HFFc6 (cell line): ENCODE measurements at regions not wholly inside any gene's neighbourhood (a gene's known extent, or its start where the extent isn't known, plus 50 kb on each side); places are given as distances from the start of the nearest gene placed in this dataset.
"Not testable (repeated sequence)": the region's sequence is repeated elsewhere in the genome, so short reads cannot be mapped to it uniquely, and the experiment has no call there.

ENCODE experiments used
- DNase-seq: peaks from one replicate; pipeline ENCODE4 v3.0.0-alpha.2; 2018
- H3K27ac Mint-ChIP-seq: 2 replicates; pipeline ENCODE4 v1.8.0; 2020; ENCODE audit warnings: mild to moderate bottlenecking, mixed read lengths
- H3K27me3 Mint-ChIP-seq: 2 replicates; pipeline ENCODE4 v1.8.0; 2021; ENCODE audit warnings: mild to moderate bottlenecking, moderate library complexity, mixed read lengths; ENCODE audit not compliant: insufficient read depth
- H3K36me3 Mint-ChIP-seq: 2 replicates; pipeline ENCODE4 v1.8.0; 2021; ENCODE audit warnings: low read depth, mixed read lengths
- H3K4me1 Mint-ChIP-seq: 2 replicates; pipeline ENCODE4 v1.8.0; 2020; ENCODE audit warnings: low read depth, mixed read lengths
- H3K4me3 Mint-ChIP-seq: 2 replicates; pipeline ENCODE4 v1.8.0; 2020; ENCODE audit warnings: mild to moderate bottlenecking, moderate library complexity, mixed read lengths
- H3K9me3 Mint-ChIP-seq: 2 replicates; pipeline ENCODE4 v1.8.0; 2020; ENCODE audit warnings: mild to moderate bottlenecking, mixed read lengths
- TF ChIP-seq, protein P1 (sequence below): fragments of 200-600 bp; sonication (generic); IDR thresholded peaks from 2 replicates; pipeline ENCODE4 v1.5.0; 2021; ENCODE audit warnings: antibody characterized with exemption, mild to moderate bottlenecking

- no peak overlapping the region for H3K4me3 Mint-ChIP-seq
- peaks cover 56% of the 10 kb centered on the region for H3K27me3 Mint-ChIP-seq
- peaks cover 9% of the 10 kb centered on the region for H3K4me1 Mint-ChIP-seq
- no peak for DNase-seq
- no peaks in the 10 kb centered on the region for H3K36me3 Mint-ChIP-seq
- H3K27ac Mint-ChIP-seq = no peak overlapping the region
- H3K9me3 Mint-ChIP-seq = peaks cover 6% of the 10 kb centered on the region
- TF ChIP-seq, protein P1, sequence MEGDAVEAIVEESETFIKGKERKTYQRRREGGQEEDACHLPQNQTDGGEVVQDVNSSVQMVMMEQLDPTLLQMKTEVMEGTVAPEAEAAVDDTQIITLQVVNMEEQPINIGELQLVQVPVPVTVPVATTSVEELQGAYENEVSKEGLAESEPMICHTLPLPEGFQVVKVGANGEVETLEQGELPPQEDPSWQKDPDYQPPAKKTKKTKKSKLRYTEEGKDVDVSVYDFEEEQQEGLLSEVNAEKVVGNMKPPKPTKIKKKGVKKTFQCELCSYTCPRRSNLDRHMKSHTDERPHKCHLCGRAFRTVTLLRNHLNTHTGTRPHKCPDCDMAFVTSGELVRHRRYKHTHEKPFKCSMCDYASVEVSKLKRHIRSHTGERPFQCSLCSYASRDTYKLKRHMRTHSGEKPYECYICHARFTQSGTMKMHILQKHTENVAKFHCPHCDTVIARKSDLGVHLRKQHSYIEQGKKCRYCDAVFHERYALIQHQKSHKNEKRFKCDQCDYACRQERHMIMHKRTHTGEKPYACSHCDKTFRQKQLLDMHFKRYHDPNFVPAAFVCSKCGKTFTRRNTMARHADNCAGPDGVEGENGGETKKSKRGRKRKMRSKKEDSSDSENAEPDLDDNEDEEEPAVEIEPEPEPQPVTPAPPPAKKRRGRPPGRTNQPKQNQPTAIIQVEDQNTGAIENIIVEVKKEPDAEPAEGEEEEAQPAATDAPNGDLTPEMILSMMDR = no peak
Observed at GRCh38 chr16:86887416-86887815, 309.1 kb downstream of the FOXL1 start.

DNA sequence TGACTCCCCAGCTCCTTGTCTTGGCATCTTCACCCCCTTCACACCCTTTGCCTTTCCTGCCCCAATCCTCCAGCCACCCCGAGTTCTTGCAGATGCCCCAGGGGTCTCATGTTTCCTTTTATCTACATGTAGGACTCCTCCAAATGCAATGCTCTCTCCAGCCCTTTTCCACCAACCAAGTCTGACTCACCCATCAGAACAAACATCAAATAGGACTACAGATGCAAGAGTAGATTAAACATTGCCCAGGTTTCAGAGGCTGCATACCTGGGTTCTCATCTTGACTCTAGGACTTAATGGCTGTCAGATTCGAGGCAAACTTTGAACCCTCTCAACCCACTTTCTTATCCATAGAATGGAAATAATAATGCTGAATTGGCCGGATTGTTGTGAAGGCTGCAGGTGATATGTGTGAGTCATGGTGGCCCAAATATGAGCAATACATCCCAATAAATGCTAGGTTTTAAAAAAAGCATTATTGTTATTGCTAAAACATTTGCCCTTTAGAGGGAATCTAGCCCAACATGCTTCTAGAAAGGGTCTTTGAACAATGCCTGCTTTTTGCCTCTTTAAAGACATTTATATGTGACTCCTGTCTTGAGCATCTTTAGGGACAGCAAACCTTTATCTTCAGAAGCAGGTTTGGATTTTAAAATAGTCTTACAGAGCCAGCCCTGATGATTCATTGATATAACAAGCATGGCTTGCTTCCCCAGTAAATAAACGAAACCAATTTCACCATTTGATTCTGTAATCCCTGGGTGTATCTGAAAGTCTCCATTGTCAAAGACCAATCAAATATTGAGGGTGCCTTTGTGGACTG lies 310.1 kb downstream of the FOXL1 start:
- Mint-ChIP-seq H3K36me3 (no peaks in the 10 kb centered on the region), H3K4me3 (no peak overlapping the region), H3K27me3 (peaks cover 59% of the 10 kb centered on the region), H3K4me1 (no peaks in the 10 kb centered on the region), H3K9me3 (peaks cover 6% of the 10 kb centered on the region), H3K27ac (no peak overlapping the region)
- no peak for DNase-seq
- TF ChIP-seq, protein P1 = no peak

GRCh38 chr16:86889054-86889366 lies 310.7 kb downstream of the FOXL1 start:
- H3K27ac Mint-ChIP-seq, DNase-seq, H3K36me3 Mint-ChIP-seq, H3K4me1 Mint-ChIP-seq, H3K9me3 Mint-ChIP-seq, H3K4me3 Mint-ChIP-seq: not testable (repeated sequence)
- peaks cover 65% of the 10 kb centered on the region for H3K27me3 Mint-ChIP-seq

DNA sequence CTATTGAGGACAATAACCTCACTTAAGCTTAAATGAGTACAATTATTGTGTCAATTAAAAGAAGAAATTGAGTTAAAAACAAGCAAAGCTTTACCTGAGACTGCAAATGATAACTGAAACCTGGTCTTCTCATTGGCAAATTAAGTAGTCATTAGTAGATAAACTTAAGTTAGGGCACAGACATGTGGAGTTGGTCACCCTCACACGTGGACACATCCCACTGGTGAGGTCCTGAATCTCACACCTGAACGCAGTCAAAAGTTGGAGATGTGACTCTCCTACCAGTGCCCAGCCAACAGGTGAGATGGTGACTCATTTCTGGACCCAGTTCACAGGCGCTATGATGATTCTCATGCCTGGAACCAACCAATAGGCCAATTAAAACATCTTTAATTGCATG lies 311.6 kb downstream of the FOXL1 start:
- no peak overlapping the region for H3K27ac Mint-ChIP-seq
- H3K36me3 Mint-ChIP-seq = no peaks in the 10 kb centered on the region
- no peak overlapping the region for H3K4me3 Mint-ChIP-seq
- DNase-seq = no peak
- H3K4me1 Mint-ChIP-seq = no peaks in the 10 kb centered on the region
- TF ChIP-seq, protein P1 = no peak
- peaks cover 68% of the 10 kb centered on the region for H3K27me3 Mint-ChIP-seq
- peaks cover 6% of the 10 kb centered on the region for H3K9me3 Mint-ChIP-seq

DNA sequence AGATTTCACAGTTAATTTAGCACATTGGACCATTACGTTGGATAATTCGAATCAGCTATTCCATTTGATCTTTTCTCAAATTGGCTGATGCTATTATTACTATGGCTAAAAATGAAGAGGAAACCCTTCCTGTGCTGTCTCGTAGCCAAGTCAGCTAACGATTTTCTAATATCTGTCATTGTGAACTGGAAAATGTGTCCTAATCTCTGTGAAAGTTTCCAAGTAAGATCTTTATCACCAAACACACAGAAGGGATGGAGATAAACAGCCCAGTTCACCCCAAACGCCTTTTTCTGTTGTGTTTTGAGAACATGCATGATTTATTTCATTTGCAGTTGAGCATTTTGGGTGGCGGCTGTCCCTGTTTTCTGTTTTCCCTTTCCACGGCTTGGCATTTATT lies 312.8 kb downstream of the FOXL1 start:
- Mint-ChIP-seq H3K4me3 (no peak overlapping the region), H3K36me3 (no peaks in the 10 kb centered on the region), H3K27me3 (peaks cover 70% of the 10 kb centered on the region), H3K4me1 (no peaks in the 10 kb centered on the region; the same call in 1 of the 2 replicates), H3K9me3 (peaks cover 6% of the 10 kb centered on the region), H3K27ac (no peak overlapping the region)
- TF ChIP-seq, protein P1 = no peak
- DNase-seq = no peak

DNA sequence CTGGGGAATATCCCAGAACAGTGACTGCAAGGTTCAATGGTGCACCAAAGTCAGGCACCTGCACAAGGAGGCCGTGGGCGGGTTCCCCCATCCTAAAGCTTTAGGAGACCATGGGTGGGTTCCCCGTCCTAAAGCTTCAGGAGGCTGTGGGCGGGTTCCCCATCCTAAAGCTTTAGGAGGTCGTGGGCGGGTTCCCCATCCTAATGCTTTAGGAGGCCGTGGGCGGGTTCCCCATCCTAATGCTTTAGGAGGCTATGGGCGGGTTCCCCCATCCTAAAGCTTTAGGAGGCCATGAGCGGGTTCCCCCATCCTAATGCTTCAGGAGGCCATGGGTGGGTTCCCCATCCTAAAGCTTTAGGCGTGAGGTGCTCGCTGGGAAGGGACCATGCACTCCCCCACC lies 313.3 kb downstream of the FOXL1 start:
- DNase-seq = no peak
- H3K36me3 Mint-ChIP-seq = no peaks in the 10 kb centered on the region
- H3K27ac Mint-ChIP-seq = no peak overlapping the region
- TF ChIP-seq, protein P1 = no peak
- H3K4me3 Mint-ChIP-seq = no peak overlapping the region
- H3K9me3 Mint-ChIP-seq = peaks cover 6% of the 10 kb centered on the region
- peaks cover 70% of the 10 kb centered on the region for H3K27me3 Mint-ChIP-seq
- H3K4me1 Mint-ChIP-seq = no peaks in the 10 kb centered on the region; the same call in 1 of the 2 replicates
